BE2C (cell line): ENCODE measurements at regions not wholly inside any gene's neighbourhood (a gene's known extent, or its start where the extent isn't known, plus 50 kb on each side); places are given as distances from the start of the nearest gene placed in this dataset.

Experiments used
- DNase-seq: peaks from one replicate; pipeline ENCODE4 v3.0.0-alpha.2; 2020
- H3K27me3 ChIP-seq: fragments of 250-450 bp; sonication (Bioruptor Pico); 2 replicates; pipeline ENCODE4 v1.5.1; 2020; ENCODE audit warnings: mild to moderate bottlenecking
- H3K36me3 ChIP-seq: fragments of 250-450 bp; sonication (Bioruptor Pico); 2 replicates; pipeline ENCODE4 v1.5.1; 2020; ENCODE audit warnings: mild to moderate bottlenecking
- H3K4me1 ChIP-seq: fragments of 250-450 bp; sonication (Bioruptor Pico); 2 replicates; pipeline ENCODE4 v1.5.1; 2020
- H3K4me3 ChIP-seq: 2 replicates; pipeline ENCODE4 v1.5.1; 2011; ENCODE audit warnings: low read depth, low read length
- H3K9me3 ChIP-seq: fragments of 250-450 bp; sonication (Bioruptor Pico); 2 replicates; pipeline ENCODE4 v1.5.1; 2020
- CTCF ChIP-seq: IDR thresholded peaks from 2 replicates; pipeline ENCODE4 v1.5.1; 2012; ENCODE audit warnings: mild to moderate bottlenecking, low read depth, low read length

GRCh38 chr1:191963286-191963685 is 195.0 kb upstream of the RGS18 start:
- no peak for TF ChIP-seq CTCF
- H3K4me1 ChIP-seq = peaks cover 7% of the 10 kb centered on the region
- no peak for DNase-seq

GRCh38 chr1:191963781-191964455 is 194.3 kb upstream of the RGS18 start:
- Histone ChIP-seq H3K27me3 (no peaks in the 10 kb centered on the region), H3K4me1 (peaks cover 7% of the 10 kb centered on the region), H3K4me3 (no peak overlapping the region), H3K9me3 (no peaks in the 10 kb centered on the region), H3K36me3 (no peaks in the 10 kb centered on the region)
- DNase-seq = peak; percentile 28
- no peak for TF ChIP-seq CTCF

More at GRCh38 chr1:191963286-191963685, 195.0 kb upstream of the RGS18 start:
- no peaks in the 10 kb centered on the region for H3K9me3 ChIP-seq
- no peak overlapping the region for H3K4me3 ChIP-seq
- H3K27me3 ChIP-seq = no peaks in the 10 kb centered on the region
- H3K36me3 ChIP-seq = no peaks in the 10 kb centered on the region

GRCh38 chr1:191969290-191969689 is 189.0 kb upstream of the RGS18 start:
- H3K27me3 ChIP-seq = no peaks in the 10 kb centered on the region
- no peaks in the 10 kb centered on the region for H3K36me3 ChIP-seq
- no peaks in the 10 kb centered on the region; the same call in 1 of the 2 replicates for H3K9me3 ChIP-seq
- H3K4me1 ChIP-seq = peaks cover 1% of the 10 kb centered on the region
- H3K4me3 ChIP-seq = no peak overlapping the region
- TF ChIP-seq CTCF = no peak
- no peak for DNase-seq

GRCh38 chr1:191970116-191970515 is 188.1 kb upstream of the RGS18 start:
- H3K9me3 ChIP-seq = no peaks in the 10 kb centered on the region; the same call in 1 of the 2 replicates
- no peaks in the 10 kb centered on the region for H3K4me1 ChIP-seq
- H3K36me3 ChIP-seq = no peaks in the 10 kb centered on the region
- TF ChIP-seq CTCF = no peak
- H3K27me3 ChIP-seq = no peaks in the 10 kb centered on the region
- DNase-seq = no peak
- H3K4me3 ChIP-seq = no peak overlapping the region

GRCh38 chr1:191971447-191971846 is 186.8 kb upstream of the RGS18 start:
- H3K27me3 ChIP-seq = no peaks in the 10 kb centered on the region
- TF ChIP-seq CTCF = no peak
- no peak overlapping the region for H3K4me3 ChIP-seq
- no peaks in the 10 kb centered on the region; the same call in 1 of the 2 replicates for H3K9me3 ChIP-seq
- DNase-seq = no peak
- no peaks in the 10 kb centered on the region for H3K4me1 ChIP-seq
- H3K36me3 ChIP-seq = no peaks in the 10 kb centered on the region

- H3K9me3 ChIP-seq = no peaks in the 10 kb centered on the region; the same call in 1 of the 2 replicates
- no peak for DNase-seq
- H3K36me3 ChIP-seq = no peaks in the 10 kb centered on the region
- H3K4me3 ChIP-seq = no peak overlapping the region
- no peak for TF ChIP-seq CTCF
- H3K27me3 ChIP-seq = no peaks in the 10 kb centered on the region
- no peaks in the 10 kb centered on the region for H3K4me1 ChIP-seq
These were observed 184.3 kb upstream of the RGS18 start for GRCh38 chr1:191974004-191974403.
